ENCODE measurements at regions not wholly inside any gene's neighbourhood (a gene's known extent, or its start where the extent isn't known, plus 50 kb on each side); places are given as distances from the start of the nearest gene placed in this dataset.

GRCh38 chr4:143082701-143083100, 102.0 kb upstream of the USP38 start:
- no peak for TF ChIP-seq POLR2A (IDR thresholded peaks at IDR 0.05)
- no peak for TF ChIP-seq CTCF (IDR thresholded peaks at IDR 0.05)
